ENCODE measurements at regions not wholly inside any gene's neighbourhood (a gene's known extent, or its start where the extent isn't known, plus 50 kb on each side); places are given as distances from the start of the nearest gene placed in this dataset.

GRCh38 chr6:99099243-99099642, 151.5 kb upstream of the FBXL4 start:
- no peak overlapping the region for H3K27ac ChIP-seq
- H3K27me3 ChIP-seq (replicated peaks; ENCODE audit: insufficient read depth): no peaks in the 10 kb centered on the region
- intact Hi-C loops (cut with DNase I): no loop called here
- DNase-seq (ENCODE audit: low spot score): no peak
- H3K9me3 ChIP-seq: no peaks in the 10 kb centered on the region
- H3K36me3 ChIP-seq: no peaks in the 10 kb centered on the region
- H3K4me3 ChIP-seq: no peak overlapping the region
- TF ChIP-seq CTCF (IDR thresholded peaks at IDR 0.05) (no peak), POLR2AphosphoS5 (IDR thresholded peaks at IDR 0.05) (no peak), POLR2A (IDR thresholded peaks at IDR 0.05) (no peak)
- no peaks in the 10 kb centered on the region for H3K4me1 ChIP-seq (replicated peaks)

- Histone ChIP-seq H3K9me3 (no peaks in the 10 kb centered on the region), H3K27me3 (replicated peaks; ENCODE audit: insufficient read depth) (no peaks in the 10 kb centered on the region), H3K4me3 (no peak overlapping the region), H3K27ac (no peak overlapping the region), H3K36me3 (no peaks in the 10 kb centered on the region), H3K4me1 (replicated peaks) (no peaks in the 10 kb centered on the region)
- TF ChIP-seq POLR2A (IDR thresholded peaks at IDR 0.05) (no peak), CTCF (IDR thresholded peaks at IDR 0.05) (no peak), POLR2AphosphoS5 (IDR thresholded peaks at IDR 0.05) (no peak)
- intact Hi-C loops (cut with DNase I): no loop called here
- 84% methylated on average over 6 of the region's 6 CpGs for WGBS
- no peak for DNase-seq (ENCODE audit: low spot score)
These were observed 148.4 kb upstream of the FBXL4 start for GRCh38 chr6:99096170-99096569.

GRCh38 chr6:99093456-99094190, 145.9 kb upstream of the FBXL4 start:
- Histone ChIP-seq H3K4me1 (replicated peaks) (no peaks in the 10 kb centered on the region), H3K4me3 (no peak overlapping the region), H3K9me3 (no peaks in the 10 kb centered on the region), H3K36me3 (no peaks in the 10 kb centered on the region), H3K27ac (no peak overlapping the region), H3K27me3 (replicated peaks; ENCODE audit: insufficient read depth) (no peaks in the 10 kb centered on the region)
- intact Hi-C loops (cut with DNase I): no loop called here
- WGBS: 19% methylated on average over 13 of the region's 13 CpGs
- DNase-seq (ENCODE audit: low spot score): no peak
- no peak for TF ChIP-seq POLR2AphosphoS5 (IDR thresholded peaks at IDR 0.05)
- TF ChIP-seq POLR2A (IDR thresholded peaks at IDR 0.05): no peak
- TF ChIP-seq CTCF (IDR thresholded peaks at IDR 0.05): no peak

- H3K4me1 ChIP-seq (replicated peaks): no peaks in the 10 kb centered on the region
- DNase-seq (ENCODE audit: low spot score): no peak
- no peak overlapping the region for H3K27ac ChIP-seq
- WGBS: 59% methylated on average over 7 of the region's 7 CpGs
- TF ChIP-seq CTCF (IDR thresholded peaks at IDR 0.05): no peak
- TF ChIP-seq POLR2AphosphoS5 (IDR thresholded peaks at IDR 0.05): no peak
- no peak for TF ChIP-seq POLR2A (IDR thresholded peaks at IDR 0.05)
- no peaks in the 10 kb centered on the region for H3K36me3 ChIP-seq
- H3K9me3 ChIP-seq: no peaks in the 10 kb centered on the region
- intact Hi-C loops (cut with DNase I): no loop called here
- no peak overlapping the region for H3K4me3 ChIP-seq
- no peaks in the 10 kb centered on the region for H3K27me3 ChIP-seq (replicated peaks; ENCODE audit: insufficient read depth)
These were observed 144.7 kb upstream of the FBXL4 start for GRCh38 chr6:99092461-99092860.

- no peak for TF ChIP-seq POLR2AphosphoS5 (IDR thresholded peaks at IDR 0.05)
- no peak for TF ChIP-seq CTCF (IDR thresholded peaks at IDR 0.05)
- TF ChIP-seq POLR2A (IDR thresholded peaks at IDR 0.05): no peak
- intact Hi-C loops (cut with DNase I): no loop called here
These were observed 144.2 kb upstream of the FBXL4 start for GRCh38 chr6:99091985-99092384.

More at GRCh38 chr6:99091985-99092384, 144.2 kb upstream of the FBXL4 start:
- Histone ChIP-seq H3K4me1 (replicated peaks) (no peaks in the 10 kb centered on the region), H3K27ac (no peak overlapping the region), H3K9me3 (no peaks in the 10 kb centered on the region), H3K36me3 (no peaks in the 10 kb centered on the region), H3K27me3 (replicated peaks; ENCODE audit: insufficient read depth) (no peaks in the 10 kb centered on the region), H3K4me3 (no peak overlapping the region)
- WGBS: 84% methylated on average over 5 of the region's 5 CpGs
- no peak for DNase-seq (ENCODE audit: low spot score)
